HUDEP-2 (cell line): ENCODE measurements at regions not wholly inside any gene's neighbourhood (a gene's known extent, or its start where the extent isn't known, plus 50 kb on each side); places are given as distances from the start of the nearest gene placed in this dataset.
"Not testable (repeated sequence)": the region's sequence is repeated elsewhere in the genome, so short reads cannot be mapped to it uniquely, and the experiment has no call there.

Experiments used
- DNase-seq, 76 experiments: peaks; one replicate each; lab custom pipeline; 2025; ENCODE audit not compliant: unreplicated experiment in 76 of 76; lab: John Stamatoyannopoulos, UW

GRCh38 chr6:28782113-28782673 is 141.6 kb downstream of the TRIM27 start:
- DNase-seq, result no peak

GRCh38 chr6:28785962-28786679 is 137.7 kb downstream of the TRIM27 start:
- DNase-seq, result no peak

GRCh38 chr6:28789553-28790083 is 134.2 kb downstream of the TRIM27 start:
- peak in 72 of 76 experiments; percentile 35 to 93 (median 78) for DNase-seq

- peak in 2 of 76 experiments; percentile 33 to 53 for DNase-seq
Measured at GRCh38 chr6:28791002-28791383, 132.8 kb downstream of the TRIM27 start.

GRCh38 chr6:28794175-28795002 is 129.4 kb downstream of the TRIM27 start:
- peak in 58 of 76 experiments; percentile 27 to 73 (median 54) for DNase-seq

GRCh38 chr6:28800647-28801046 is 123.1 kb downstream of the TRIM27 start:
- not testable (repeated sequence) for DNase-seq

GRCh38 chr6:28802417-28803336 is 121.1 kb downstream of the TRIM27 start:
- DNase-seq, result peak in 71 of 76 experiments; percentile 34 to 95 (median 78)

GRCh38 chr6:28803337-28803709 is 120.5 kb downstream of the TRIM27 start:
- DNase-seq, result peak in 3 of 76 experiments; percentile 18 to 36 (median 26)

GRCh38 chr6:28807682-28808280 is 116.0 kb downstream of the TRIM27 start:
- peak in 72 of 76 experiments; percentile 43 to 97 (median 85) for DNase-seq

GRCh38 chr6:28808383-28808782 is 115.4 kb downstream of the TRIM27 start:
- DNase-seq, result peak in 15 of 76 experiments; percentile 15 to 60 (median 40)

GRCh38 chr6:28809947-28810658 is 113.7 kb downstream of the TRIM27 start:
- peak in 34 of 76 experiments; percentile 16 to 65 (median 42) for DNase-seq

- DNase-seq, result peak in 1 of 76 experiments; percentile 41
Measured at GRCh38 chr6:28810659-28811053, 113.1 kb downstream of the TRIM27 start.

GRCh38 chr6:28811873-28812272 is 111.9 kb downstream of the TRIM27 start:
- peak in 58 of 76 experiments; percentile 26 to 83 (median 66) for DNase-seq

GRCh38 chr6:28812778-28813569 is 110.8 kb downstream of the TRIM27 start:
- peak in 10 of 76 experiments; percentile 12 to 57 (median 39) for DNase-seq

- DNase-seq, result peak in 44 of 76 experiments; percentile 25 to 70 (median 48)
Measured at GRCh38 chr6:28814032-28814976, 109.5 kb downstream of the TRIM27 start.

GRCh38 chr6:28816339-28816908 is 107.4 kb downstream of the TRIM27 start:
- DNase-seq, result peak in 6 of 76 experiments; percentile 24 to 63 (median 54)
